NCI-H460 (cell line): ENCODE measurements at regions not wholly inside any gene's neighbourhood (a gene's known extent, or its start where the extent isn't known, plus 50 kb on each side); places are given as distances from the start of the nearest gene placed in this dataset.

Source experiments
- DNase-seq: peaks from one replicate; pipeline ENCODE4 v3.0.0-alpha.2; 2016; ENCODE audit warnings: low read depth; ENCODE audit errors: extremely low read depth
- small RNA-seq, 2 experiments: library from RNA; depleted of rRNA; stranded (forward); fragments of <200 nt; gene quantifications; one replicate each; pipeline ENCODE3, GENCODE V24; 2014

GRCh38 chr22:47230741-47231140 is 468.3 kb downstream of the TBC1D22A start:
- DNase-seq = no peak

GRCh38 chr22:47230251-47230650 is 467.8 kb downstream of the TBC1D22A start:
- DNase-seq = no peak

- no peak for DNase-seq
Measured at GRCh38 chr22:47228767-47229166, 466.3 kb downstream of the TBC1D22A start.

- no peak for DNase-seq
Measured at GRCh38 chr22:47225931-47226633, 463.6 kb downstream of the TBC1D22A start.

GRCh38 chr22:47225080-47225930 is 462.9 kb downstream of the TBC1D22A start:
- no peak for DNase-seq

Small RNAs in the stretch of these regions (small RNA-seq; reads per million reads assigned to genes)
- 0 reads per million in 2 experiments for gene MIR3201
- gene MIR3667 = 0 reads per million in 2 experiments
- gene MIR4535 = 0 reads per million in 2 experiments
